SKM-1 treated with dmso at 0.1 percent for 144 hours (cell line): ENCODE measurements at regions not wholly inside any gene's neighbourhood (a gene's known extent, or its start where the extent isn't known, plus 50 kb on each side); places are given as distances from the start of the nearest gene placed in this dataset.

Experiments used
- DNase-seq: peaks from one replicate; lab custom pipeline; 2025; ENCODE audit not compliant: unreplicated experiment; lab: John Stamatoyannopoulos, UW

GRCh38 chr9:101791533-101791932, 53.1 kb upstream of the GRIN3A start:
- DNase-seq = no peak
